NCI-H82 treated with DMSO at 0.1 percent for 48 hours (cell line): ENCODE measurements at regions not wholly inside any gene's neighbourhood (a gene's known extent, or its start where the extent isn't known, plus 50 kb on each side); places are given as distances from the start of the nearest gene placed in this dataset.
"Not testable (repeated sequence)": the region's sequence is repeated elsewhere in the genome, so short reads cannot be mapped to it uniquely, and the experiment has no call there.

ENCODE experiments used
- DNase-seq: peaks from one replicate; lab custom pipeline; 2025; ENCODE audit not compliant: unreplicated experiment; lab: John Stamatoyannopoulos, UW

- DNase-seq, result no peak
Observed at GRCh38 chrX:104513162-104513561, 52.8 kb upstream of the IL1RAPL2 start.

- no peak for DNase-seq
Observed at GRCh38 chrX:104510801-104511200, 55.2 kb upstream of the IL1RAPL2 start.

- no peak for DNase-seq
Observed at GRCh38 chrX:104502460-104502859, 63.5 kb upstream of the IL1RAPL2 start.

GRCh38 chrX:104488811-104489210, 77.2 kb upstream of the IL1RAPL2 start:
- DNase-seq, result no peak

- DNase-seq, result no peak
Observed at GRCh38 chrX:104486691-104487090, 79.3 kb upstream of the IL1RAPL2 start.

- DNase-seq, result no peak
Observed at GRCh38 chrX:104482757-104483156, 83.2 kb upstream of the IL1RAPL2 start.

DNA sequence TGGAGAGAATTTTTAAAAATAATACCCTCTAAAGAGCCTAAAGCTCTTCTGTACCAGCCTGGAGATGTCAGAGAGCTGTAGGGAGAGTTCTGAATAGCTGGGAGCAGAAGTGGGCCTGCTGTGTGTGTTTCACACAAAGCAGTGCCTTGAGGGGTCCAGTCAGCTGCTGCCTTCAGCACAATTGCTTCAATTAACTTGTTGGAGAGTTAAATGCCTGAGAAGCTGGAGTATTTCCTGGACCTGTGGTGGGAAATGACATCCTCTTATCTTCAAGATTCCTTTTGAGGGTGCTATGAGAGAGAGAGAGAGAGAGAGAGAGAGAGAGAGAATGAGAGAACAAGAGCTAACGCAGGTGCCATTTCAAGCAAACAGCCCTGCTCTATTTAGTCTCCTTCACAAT, 96.2 kb upstream of the IL1RAPL2 start:
- no peak for DNase-seq

- no peak for DNase-seq
Observed at GRCh38 chrX:104459796-104460195, 106.2 kb upstream of the IL1RAPL2 start.

DNA sequence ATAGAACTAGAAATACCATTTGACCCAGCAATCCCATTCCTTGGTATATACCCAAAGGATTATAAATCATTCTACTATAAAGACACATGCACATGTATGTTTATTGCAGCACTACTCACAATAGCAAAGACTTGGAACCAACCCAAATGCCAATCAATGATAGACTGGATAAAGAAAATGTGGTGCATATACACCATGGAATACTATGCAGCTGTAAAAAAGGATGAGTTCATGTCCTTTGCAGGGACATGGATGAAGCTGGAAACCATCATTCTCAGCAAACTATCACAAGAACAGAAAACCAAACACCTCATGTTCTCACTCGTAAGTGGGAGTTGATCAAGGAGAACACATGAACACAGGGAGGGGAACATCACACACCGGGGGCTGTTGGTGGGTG, 108.9 kb upstream of the IL1RAPL2 start:
- not testable (repeated sequence) for DNase-seq

GRCh38 chrX:104450316-104450715, 115.7 kb upstream of the IL1RAPL2 start:
- DNase-seq, result no peak

- no peak for DNase-seq
Observed at GRCh38 chrX:104445591-104445990, 120.4 kb upstream of the IL1RAPL2 start.

GRCh38 chrX:104435249-104435648, 130.8 kb upstream of the IL1RAPL2 start:
- DNase-seq, result no peak

GRCh38 chrX:104432321-104432720, 133.7 kb upstream of the IL1RAPL2 start:
- DNase-seq, result no peak

DNA sequence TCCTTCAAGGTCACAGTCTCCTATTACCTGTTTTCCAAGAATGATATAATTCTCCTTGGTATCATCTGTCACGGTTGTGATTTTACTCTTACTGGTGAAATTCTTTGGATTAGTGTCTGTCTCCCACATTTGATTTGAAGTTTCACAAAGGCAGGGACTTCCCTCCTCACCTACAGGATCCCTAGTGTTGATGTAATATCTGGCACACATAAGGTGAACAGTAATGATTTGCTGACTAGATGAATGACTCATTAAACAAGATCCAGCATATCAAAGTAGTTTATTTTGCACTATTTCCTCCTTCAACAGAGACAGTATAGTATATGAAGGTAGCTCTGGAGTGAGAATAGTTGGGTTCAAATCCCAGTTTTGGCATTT, 135.3 kb upstream of the IL1RAPL2 start:
- no peak for DNase-seq

GRCh38 chrX:104430072-104430741, 135.8 kb upstream of the IL1RAPL2 start:
- no peak for DNase-seq

DNA sequence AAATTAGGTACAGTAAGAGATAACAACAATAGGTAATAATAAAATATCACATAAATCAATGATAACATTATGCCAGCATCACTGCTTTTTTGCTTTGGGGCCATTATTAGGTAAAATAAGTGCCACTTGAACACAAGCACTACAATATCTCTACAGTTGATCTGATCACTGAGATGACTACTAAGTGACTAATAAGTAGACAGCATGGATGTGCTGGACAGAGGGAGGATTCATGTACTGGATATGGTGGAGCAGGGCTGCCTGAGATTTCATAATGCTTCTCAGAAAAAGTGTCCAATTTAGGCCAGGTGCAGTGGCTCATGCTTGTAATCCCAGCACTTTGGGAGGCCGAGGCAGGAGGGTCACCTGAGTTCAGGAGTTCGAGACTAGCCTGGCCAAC, 137.8 kb upstream of the IL1RAPL2 start:
- DNase-seq, result no peak

DNA sequence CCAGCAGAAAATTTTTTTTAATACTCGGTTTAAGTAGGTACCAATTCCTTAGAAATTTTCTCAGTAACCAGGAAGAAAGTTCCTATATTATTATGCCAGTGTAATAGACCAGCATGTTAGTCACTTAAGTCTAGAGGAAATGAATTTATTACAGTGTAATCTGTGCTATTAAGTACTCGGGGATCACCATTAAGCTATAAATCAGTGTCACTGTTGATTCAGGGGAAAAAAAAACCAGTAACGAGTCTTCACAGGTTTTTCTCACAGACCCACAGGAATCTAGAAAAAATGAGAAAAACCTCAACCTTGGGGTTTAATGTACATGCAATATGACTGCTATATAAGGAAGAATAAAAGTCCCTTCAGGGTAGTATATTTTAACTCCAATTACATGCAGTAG, 138.3 kb upstream of the IL1RAPL2 start:
- DNase-seq, result peak; percentile 28

- DNase-seq, result peak; percentile 74
Observed at GRCh38 chrX:104427073-104427472, 138.9 kb upstream of the IL1RAPL2 start.

DNA sequence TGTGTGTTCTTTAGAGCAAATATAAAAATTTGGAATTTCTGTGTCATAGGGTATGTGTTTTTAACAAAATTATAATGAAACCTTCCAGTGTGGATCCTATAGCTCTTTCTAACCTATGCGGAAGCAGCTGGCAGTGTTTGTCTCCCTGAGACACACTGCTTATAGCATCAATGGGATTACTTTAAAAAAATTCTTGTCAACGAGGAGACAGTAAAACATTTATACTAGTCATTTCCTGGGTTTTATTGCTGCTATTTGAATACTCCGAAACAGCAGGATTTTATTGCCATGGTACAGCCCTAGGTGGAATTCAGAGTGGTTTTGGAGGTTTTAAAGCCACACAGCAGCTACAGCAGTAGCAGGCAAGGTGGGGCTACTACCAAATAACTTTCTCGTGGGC, 145.1 kb upstream of the IL1RAPL2 start:
- DNase-seq, result no peak

DNA sequence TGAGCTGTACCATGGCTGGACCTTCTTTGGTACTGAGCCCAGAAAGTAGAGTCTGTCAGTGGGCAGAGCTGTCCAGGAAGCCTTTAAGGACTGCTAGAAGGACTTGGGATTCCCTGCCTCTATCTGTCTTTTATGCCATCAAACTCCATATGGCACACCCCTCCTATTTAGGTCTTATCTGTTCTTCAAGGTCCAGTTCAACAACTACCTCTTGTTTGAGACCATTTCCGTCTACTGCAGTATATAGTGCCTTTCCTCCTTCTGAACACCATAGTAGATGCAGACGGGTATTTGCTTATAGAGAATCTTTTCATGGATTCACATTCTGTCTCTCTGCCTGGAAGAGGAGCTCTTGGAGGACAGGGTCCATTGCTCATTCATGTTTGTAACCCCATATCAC, 146.1 kb upstream of the IL1RAPL2 start:
- DNase-seq, result no peak

- no peak for DNase-seq
Observed at GRCh38 chrX:104419211-104419610, 146.8 kb upstream of the IL1RAPL2 start.

GRCh38 chrX:104411800-104412199, 154.2 kb upstream of the IL1RAPL2 start:
- no peak for DNase-seq

DNA sequence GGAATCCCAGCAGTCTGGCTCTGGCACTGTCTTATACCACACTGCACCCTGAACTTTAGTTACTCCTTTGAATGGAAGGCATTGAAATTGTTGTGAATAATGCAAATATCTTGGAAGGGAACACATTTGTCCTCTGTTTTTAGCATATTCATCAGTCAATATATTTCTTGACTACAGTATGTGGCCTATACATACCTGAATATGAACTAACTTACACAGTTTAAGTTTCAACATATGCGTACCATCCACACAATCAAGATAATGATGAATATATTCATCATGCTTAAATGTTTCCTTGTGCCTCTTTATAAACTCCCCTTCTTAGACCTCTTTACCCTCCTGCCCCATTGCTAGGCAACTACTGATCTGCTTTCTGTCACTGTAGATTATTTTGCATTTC, 145.7 kb upstream of the ESX1 start:
- DNase-seq, result no peak
